GM11168 (cell line): ENCODE measurements at regions not wholly inside any gene's neighbourhood (a gene's known extent, or its start where the extent isn't known, plus 50 kb on each side); places are given as distances from the start of the nearest gene placed in this dataset.
"Not testable (repeated sequence)": the region's sequence is repeated elsewhere in the genome, so short reads cannot be mapped to it uniquely, and the experiment has no call there.

Experiments
- in situ Hi-C: fragments of 300-500 bp; cut with MboI; formaldehyde crosslinking; loops from one replicate; pipeline ENCODE4 v1.12.0; 2022; ENCODE audit warnings: low sequenced_read_pairs; ENCODE audit not compliant: unreplicated experiment

- in situ Hi-C loops, result no loop called here
These were observed 151.4 kb upstream of the NUDT4 start for GRCh38 chr12:93226361-93226760.

- in situ Hi-C loops, result no loop called here
These were observed 148.0 kb upstream of the NUDT4 start for GRCh38 chr12:93229494-93230325.

- in situ Hi-C loops, result no loop called here
These were observed 147.4 kb upstream of the NUDT4 start for GRCh38 chr12:93230326-93230720.

- in situ Hi-C loops, result no loop called here
These were observed 145.8 kb upstream of the NUDT4 start for GRCh38 chr12:93231938-93232337.

GRCh38 chr12:93234641-93235040 lies 143.1 kb upstream of the NUDT4 start:
- in situ Hi-C loops, result no loop called here

- in situ Hi-C loops, result no loop called here
These were observed 141.8 kb upstream of the NUDT4 start for GRCh38 chr12:93235881-93236280.

GRCh38 chr12:93237235-93237915 lies 140.3 kb upstream of the NUDT4 start:
- in situ Hi-C loops, result no loop called here

- in situ Hi-C loops, result not testable (repeated sequence)
These were observed 139.0 kb upstream of the NUDT4 start for GRCh38 chr12:93238512-93239262.

- in situ Hi-C loops, result not testable (repeated sequence)
These were observed 137.9 kb upstream of the NUDT4 start for GRCh38 chr12:93239789-93240188.

- in situ Hi-C loops, result no loop called here
These were observed 135.4 kb upstream of the NUDT4 start for GRCh38 chr12:93242154-93242972.

- in situ Hi-C loops, result no loop called here
These were observed 134.4 kb upstream of the NUDT4 start for GRCh38 chr12:93243382-93243688.

- in situ Hi-C loops, result no loop called here
These were observed 133.8 kb upstream of the NUDT4 start for GRCh38 chr12:93243689-93244513.

- in situ Hi-C loops, result no loop called here
These were observed 133.1 kb upstream of the NUDT4 start for GRCh38 chr12:93244514-93245077.

GRCh38 chr12:93245543-93245942 lies 132.2 kb upstream of the NUDT4 start:
- in situ Hi-C loops, result no loop called here

GRCh38 chr12:93247313-93247991 lies 130.3 kb upstream of the NUDT4 start:
- in situ Hi-C loops, result no loop called here

- in situ Hi-C loops, result no loop called here
These were observed 125.5 kb upstream of the NUDT4 start for GRCh38 chr12:93252221-93252620.

GRCh38 chr12:93254911-93255310 lies 122.8 kb upstream of the NUDT4 start:
- in situ Hi-C loops, result no loop called here

GRCh38 chr12:93256256-93256969 lies 121.3 kb upstream of the NUDT4 start:
- in situ Hi-C loops, result no loop called here
